NCI-H82 (cell line): ENCODE measurements at regions not wholly inside any gene's neighbourhood (a gene's known extent, or its start where the extent isn't known, plus 50 kb on each side); places are given as distances from the start of the nearest gene placed in this dataset.

Source experiments
- DNase-seq: peaks from one replicate; lab custom pipeline; 2025; lab: John Stamatoyannopoulos, UW

DNA sequence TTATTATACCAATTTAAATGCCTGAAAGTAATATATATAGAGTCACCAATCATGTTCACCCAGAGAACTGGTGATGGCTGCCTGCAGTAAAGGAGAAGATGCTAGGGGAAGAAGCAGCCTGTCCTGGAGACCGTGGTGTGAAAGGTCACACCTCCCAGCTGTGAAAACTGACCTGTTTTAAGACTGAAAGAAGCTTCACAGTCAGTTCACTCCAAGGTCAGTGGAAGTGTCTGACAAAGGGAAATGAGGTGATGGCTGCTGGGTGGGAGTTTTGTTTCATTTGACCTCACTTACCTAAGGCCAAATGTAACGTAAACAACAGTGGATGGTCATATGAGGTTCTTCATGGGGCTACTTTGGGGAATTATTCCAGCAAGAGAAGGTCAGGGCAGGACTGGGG is 352.1 kb upstream of the GATB start:
- DNase-seq = no peak

DNA sequence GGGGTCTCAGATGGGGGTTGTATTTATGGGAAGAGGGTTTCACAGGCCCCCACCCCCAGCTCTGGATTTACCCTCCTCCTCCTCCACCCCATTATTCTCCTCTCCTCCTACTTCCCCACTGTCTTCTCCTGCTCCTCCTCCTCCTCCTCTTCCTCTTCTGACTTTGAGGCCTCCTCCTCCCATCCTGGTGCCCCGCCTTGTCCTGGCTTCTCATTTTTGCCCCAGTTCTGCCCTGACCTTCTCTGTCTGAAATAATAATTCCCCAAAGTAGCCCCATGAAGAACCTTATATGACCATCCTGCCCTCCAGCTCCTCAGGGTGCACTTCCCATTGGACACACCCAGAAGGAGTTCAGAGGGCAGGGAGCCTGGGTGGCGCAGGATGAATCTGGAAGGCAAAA is 351.4 kb upstream of the GATB start:
- no peak for DNase-seq

DNA sequence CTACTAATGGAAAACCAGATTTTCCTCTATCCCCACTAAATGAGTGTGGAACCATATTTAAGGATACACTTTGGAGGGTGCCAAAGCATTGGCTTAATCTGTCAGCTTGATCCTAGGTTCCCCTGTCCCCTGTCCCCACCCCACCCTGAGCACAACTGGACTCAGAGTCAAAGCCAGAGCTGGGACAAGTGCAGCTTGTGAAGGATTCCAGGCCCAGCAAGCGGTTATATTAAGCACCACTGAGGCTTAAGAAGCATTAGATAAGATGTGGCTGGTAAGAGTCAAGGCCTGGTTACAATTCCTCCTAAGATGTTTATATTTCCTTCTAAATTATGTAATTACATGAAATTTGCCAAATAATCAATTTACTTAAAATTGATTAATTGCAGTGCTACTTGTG is 350.0 kb upstream of the GATB start:
- DNase-seq = no peak

DNA sequence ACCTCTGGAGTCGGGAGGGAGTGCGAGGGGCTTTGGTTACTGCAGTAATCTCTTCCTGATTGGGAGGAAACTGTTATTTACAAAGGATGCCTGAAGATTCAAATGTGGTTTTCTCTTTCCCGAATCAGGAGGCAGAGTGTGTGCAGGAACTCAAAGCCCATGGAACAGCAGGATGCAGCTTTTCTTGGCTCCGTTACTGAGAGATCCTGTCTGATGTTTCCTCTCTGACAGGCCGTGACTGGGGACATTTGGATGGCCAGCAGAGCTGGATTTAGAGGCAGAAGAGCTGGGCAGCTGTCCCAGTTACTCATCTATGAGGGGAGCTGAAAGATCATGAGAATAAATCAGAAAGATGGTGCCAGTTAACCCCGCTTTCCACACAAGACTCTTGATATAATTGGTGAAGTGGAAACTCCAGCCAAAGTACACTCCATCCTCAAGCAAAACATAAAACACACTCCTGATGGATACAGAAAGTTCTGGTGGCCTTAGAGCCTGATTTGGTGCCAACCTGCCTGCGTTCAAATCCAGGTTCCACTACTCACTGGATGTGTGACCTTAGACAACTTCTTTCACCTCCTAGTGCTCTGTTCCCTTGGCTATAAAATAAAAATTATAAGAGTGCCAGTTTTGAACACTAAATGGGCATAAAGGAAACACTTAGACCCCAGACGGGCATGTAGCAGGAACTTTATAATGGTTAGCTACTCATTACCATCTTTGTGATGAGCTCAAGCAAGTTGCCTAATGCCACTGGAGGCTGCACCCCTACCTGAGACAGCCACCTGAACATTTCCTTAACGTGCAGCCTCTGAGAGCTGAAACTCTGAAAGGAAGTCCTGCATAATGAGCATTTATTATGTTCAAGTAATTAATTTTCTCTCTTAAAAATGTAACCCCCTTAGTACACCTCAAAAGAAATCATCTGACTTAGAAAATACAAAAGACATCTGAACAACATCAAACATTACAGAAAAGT is 349.0 kb upstream of the GATB start:
- no peak for DNase-seq

DNA sequence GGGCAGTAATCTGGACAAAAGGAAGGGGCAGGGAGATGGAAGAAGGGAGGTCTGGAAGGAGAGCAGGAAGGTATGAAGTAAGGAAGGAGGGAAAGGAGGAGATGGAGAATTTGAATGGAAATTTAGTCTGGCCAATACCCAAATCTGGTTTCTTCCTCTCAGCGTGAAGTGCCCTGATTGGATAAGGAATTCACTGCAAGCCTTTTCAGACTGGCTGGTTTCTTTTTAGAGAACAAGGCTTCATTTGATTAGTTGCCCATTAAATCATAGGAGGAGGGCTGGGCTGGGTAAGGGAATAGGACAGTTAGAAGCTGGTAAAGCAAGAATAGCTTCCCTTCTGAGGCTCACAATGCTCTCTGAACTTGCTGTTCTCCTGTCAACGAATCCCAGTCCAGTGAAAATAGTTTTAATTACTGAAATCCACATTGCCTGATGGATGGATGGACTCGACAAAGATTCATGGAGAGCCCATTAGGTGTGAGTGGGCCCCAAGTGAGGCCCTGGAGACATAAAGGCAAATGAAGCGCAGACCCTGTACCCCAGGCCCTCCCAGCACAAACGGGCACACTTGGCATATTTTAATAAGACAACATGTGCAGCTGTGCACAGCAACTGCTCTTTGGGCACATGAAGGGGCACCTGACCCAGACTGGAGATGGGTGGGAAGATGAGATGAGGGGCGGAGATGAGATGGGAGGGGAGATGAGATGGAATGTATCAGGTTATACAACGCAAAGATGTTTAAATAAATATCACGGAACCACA is 347.1 kb upstream of the GATB start:
- DNase-seq = no peak

DNA sequence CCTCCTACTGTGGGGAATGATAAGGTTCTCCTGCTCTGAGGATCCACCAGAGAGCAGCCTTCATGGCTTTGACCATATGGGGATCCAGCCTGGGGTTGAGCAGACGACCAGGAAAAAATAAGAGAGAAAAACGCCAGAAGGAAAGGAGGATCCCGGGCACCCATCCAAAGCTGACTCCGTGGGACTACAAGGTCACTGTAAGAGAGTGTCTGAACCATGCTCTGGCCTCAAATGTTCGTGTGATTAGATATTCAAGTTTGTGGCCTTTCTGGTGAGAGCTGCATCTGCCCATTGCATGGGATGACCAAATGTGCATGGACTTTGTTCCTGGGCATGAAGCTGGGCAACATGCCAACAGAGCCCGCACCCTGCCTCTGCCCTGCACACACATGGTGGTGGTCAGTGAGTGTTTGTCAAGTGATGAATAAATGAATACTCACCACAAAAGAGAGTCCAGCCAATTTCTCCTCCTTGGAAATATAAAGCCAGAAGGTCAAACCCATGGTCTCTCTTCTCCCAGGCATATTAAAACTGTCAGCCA is 346.0 kb upstream of the GATB start:
- DNase-seq = no peak

DNA sequence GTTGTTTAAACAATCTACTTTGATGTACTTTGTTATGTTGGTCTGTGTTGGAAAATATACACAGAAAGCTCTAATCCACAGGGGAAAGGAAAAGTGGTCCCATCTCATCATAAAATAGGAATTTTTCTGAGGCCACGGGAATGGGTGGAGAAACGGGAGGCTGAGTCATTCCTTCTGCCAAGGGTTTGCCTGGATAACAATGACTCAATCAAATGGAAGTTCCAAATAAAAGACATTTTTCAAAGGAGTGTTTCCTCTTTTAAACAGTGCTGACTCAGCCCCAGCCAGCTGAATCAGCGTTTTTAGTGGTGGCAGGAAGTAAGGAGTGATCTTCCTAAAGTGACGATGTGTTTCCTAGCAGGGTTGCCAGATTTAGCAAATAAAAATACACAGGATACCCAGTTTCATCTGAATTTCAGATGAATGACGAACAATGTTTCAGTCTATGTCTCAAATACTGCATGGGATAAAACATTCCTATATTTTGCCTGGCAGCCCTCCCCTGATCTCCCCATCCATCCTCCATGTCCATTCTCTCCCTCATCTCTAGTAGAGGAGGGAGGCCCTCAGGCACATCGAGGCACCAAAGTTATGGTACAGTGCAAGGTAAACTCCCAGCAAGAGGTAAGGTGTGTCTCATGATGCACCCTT is 345.4 kb upstream of the GATB start:
- DNase-seq = no peak

DNA sequence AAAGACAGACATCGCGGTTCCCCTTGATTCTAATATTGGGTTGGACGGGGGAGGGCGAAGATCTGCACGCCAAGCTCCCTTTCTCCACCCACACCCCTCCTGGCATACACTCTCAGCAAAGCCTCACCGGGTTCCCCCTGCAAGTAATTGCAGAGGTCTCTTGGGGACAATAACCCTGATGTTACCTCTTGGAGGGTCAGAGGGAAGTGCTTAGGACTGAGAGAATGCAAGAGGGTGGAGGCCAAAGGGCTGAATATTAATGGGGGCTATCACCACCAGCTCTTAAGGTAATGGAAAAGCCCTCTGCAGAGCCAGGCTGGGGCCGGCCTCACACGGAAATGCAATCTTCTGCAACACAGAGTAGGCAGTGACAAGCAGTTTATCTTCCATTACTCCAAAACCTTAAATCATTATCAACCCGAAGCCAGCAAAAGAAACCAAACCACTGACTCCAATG is 344.1 kb upstream of the GATB start:
- peak; percentile 54 for DNase-seq

DNA sequence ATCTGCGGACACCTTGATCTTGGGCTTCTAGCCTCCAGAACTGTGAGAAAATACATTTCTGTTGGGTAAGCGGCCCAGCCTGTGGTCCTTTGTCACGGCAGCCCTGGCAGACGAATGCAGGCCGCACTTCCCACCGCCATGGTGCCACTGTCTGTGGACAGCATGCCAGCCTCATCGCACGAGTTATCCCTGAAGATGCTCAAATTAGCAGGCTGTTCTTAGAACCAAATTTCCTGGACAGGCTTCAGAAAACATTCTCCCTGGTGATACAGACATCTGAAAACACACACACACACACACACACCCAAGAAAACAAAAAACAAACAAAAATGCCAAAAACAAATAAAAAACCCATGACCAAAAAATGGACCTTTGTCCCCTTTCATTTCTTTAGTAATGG is 343.5 kb upstream of the GATB start:
- DNase-seq = no peak

DNA sequence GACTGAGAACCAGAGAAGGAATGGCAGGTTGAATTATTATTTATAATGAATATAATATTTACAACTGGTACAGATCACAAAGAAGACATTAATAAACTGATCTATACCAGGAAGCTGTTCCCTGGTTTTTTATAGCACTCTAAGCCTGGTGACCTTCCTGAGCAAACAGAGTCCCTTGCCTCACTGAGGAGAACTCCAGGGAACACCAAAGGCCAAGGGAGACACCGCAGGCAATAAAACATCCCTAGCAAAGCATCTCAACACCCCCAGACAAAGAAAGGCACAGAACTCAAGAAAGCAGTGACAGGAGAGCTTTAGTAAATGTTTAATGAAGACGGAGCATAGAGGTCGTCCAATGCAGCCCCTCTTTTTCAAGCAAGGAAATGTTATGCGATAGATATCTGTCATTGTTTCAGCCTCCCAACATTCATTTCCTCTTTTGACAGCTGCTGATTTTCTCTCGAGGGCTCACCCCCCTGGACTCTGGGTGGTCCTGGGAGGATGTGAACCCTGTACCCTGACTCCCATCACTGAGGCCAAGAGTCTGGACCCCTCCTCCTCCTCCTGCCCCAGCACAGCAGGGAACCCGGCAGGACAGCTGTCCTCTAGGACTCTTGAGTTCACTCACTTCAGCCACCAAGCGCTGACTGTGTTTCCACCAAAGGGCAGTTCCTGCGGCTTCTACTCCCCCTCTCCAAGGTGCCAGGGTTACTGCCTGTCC is 342.5 kb upstream of the GATB start:
- DNase-seq = no peak

DNA sequence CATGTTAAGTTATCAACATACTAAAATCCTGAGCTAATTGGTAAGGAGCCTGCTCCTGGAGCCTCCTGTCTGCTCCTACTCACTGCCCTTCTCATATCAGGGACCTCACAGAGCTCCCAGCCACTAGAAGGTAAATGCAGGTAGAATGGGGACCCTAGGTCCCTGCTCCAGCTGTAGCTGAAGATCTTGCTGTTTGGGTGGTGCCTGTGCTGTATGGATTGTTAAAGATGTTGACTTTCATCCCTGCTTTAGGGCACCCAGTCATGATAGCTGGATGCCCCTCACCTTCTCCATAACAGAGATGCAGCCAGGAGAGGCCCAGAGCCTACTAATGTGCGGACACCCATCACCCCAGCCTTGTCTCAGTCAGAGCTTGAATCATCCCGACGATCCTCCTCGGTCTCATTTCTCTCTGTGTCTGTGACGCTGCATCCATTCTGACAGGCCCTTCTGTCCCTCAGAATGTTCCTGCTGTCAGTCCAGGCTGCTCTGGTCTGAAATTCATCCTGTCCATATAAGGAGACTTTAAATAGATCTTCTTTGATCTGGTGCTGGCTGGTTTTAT is 341.7 kb upstream of the GATB start:
- peak; percentile 1 for DNase-seq

DNA sequence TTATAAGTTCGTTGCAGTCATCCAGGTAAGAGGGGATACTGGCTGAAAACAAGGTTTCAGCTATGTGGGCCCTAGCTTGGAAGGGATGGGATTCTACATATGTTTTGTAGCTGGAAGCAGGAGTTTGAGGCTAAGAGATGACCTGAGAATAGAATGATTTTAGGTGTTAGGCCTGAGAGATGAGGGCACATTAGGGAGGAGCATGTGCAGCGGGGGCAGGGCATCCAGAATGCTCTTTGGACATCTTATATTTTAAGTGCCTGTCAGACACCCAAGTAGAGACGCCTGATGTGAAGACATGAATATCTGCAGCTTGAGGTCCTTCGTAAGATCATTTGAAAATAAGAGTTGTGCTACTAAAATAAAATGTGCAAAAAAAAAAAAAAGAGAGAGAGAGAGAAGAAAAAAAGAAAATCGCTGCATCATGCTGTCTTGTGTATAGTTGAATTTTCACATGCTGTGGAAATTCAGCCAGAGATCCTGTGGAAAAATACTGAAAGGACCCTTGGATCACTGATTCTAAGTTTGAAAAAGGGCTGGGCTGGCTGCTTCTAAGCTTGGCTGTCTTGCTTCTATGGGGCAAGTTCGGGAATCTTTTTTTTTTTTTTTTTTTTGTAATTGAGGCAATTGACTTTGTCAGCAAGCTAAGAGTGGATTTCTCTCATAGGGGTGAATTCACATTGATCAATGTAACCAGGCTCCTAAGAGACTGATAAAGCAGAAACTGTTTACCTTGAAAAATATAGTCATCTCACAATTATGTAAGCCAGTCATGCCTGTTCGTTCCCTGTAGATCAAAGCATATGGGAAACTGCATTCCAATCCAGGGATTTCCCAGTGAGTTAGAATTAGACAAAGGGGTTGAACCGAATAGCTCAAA is 341.0 kb upstream of the GATB start:
- DNase-seq = no peak

DNA sequence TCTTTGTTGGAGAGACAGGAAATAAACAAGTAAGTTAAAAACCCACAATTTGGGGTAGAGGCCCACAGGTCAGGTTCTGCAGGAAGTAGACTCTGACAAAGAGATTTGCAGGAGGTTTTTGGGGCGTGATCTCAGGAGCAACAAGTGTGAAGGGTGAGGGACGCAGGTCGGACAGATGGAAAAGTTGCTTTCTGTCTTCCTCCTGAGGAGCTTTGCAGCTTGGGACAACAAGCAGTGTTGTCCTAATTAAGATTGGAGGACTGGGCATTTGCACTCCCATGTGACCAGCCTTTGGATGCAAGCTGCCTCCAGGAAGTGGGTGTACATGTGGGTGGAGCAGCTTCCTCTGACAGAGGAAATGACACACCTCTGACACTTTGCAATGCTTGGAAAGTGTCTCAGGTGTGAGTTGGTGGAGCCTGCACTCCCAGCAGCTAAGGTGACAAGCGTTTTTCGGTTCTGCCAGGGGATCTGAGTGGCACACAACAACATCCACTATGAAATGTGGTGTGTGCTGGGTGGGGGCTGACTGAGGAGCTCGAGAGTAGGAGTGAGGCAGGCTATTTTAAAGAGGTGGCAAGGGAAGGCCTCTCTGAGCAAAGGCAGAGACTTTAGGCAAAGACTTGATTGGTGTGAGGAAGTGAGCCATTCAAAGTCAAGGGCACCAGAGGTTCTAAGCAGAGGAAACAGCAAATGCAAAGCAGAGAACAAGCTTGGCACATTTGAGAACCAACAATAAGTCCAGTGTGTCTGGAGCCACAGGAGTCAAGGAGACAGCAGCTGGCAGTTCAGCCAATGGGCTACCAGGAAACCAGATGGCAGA is 339.8 kb upstream of the GATB start:
- DNase-seq = no peak

DNA sequence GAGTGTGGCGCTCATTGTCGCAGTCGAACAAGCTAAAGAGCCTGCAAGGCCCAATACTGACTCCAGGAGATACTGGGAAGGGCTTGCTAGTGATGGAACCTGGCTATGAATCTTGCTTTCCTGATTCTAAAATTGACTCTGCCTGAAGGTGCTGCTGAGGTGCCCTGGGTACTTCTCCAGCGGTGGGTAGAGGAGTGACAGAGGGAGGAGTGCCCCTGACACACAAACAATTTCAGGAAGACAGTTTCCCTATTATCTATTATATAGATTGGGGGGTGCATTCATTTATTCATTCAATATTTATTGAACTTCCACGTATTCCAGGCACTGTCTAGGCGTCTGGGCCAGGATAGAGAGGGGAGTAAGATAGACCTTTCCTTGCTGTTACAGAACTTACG is 339.2 kb upstream of the GATB start:
- DNase-seq = no peak

DNA sequence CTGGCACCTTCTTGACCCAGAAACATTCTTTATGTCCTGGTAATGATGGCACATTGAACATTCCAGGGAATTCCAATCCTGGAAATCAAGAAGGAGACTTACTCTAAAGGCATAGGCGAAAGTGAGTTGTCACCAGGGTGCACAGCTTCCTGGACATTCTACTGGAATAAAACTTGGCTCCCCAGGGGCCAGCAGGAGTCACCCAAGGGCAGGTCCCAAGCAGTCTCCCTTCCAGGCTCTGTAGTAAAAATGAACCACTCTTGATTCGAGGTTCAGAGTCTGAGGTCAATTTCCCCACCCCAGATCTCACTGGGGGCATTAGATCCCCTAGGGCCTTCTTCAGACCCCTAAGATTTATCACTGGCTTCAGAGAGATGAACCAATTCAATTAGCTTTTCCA is 338.7 kb upstream of the GATB start:
- no peak for DNase-seq

DNA sequence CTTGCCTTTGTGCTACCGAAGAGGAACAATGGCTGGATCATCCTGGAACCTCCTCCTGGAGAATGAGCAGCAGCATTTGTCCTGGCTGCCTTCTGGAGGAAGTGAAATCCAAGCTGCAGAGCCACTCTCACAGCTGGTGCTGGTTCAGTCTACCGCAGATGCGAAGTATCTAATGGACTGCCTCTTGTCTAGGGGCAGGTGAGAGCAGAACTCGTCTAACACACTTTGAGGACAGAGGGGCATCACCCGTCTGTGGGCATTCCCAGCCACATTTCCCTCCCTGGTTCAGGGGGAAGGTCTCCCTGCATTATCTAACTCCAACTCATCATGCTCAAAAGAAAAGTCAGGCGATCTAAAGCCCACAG is 338.2 kb upstream of the GATB start:
- DNase-seq = no peak

DNA sequence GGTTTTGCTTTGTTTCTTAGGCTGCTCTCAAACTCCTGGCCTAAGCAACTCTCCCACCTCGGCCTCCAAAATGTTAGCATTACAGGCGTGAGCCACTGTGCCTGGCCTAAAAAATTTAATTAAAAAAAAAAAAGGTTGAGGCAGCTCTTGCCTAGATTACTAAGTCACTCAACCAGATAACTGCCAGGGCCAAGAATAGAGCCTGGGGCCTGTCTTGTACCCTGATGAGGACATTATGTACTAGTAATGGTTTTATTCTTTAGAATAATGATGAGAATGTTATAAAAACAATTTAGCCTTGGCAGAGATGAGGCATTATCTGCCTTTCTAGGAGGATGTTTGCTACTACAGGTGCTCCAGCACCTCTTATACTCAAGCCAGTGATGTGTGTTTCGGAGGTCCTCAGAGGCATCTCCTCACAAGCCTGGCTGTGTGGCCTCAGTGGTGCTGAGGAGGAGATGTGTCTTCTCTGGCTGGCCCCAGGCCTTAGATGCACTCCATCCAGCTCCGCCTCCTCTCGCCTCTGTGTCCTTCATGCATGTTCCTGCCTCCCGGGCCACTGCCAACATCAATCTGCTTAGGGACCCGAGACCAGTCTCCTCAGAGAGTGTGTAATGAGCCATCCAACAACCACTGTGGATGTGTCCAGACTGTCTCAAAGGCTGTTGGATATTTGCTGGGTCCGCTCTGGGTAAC is 337.7 kb upstream of the GATB start:
- no peak for DNase-seq

DNA sequence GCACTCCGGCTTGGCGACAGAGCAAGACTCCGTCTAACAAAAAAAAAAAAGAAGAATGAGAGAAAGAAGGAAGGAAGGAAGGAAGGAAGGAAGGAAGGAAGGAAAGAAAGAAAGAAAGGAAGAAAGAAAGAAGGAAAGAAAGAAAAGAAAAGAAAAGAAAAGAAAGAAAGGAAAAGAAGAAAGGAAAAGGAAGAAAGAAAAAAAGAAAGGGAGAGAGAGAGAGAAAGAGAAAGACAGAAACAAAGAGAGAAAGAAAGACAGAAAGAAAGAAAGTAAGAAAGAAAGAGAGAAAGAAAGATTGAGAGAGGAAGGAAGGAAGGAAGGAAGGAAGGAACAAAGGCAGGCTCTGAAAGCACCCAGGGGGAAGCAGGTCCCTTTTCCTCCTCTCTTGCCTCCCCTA is 336.6 kb upstream of the GATB start:
- DNase-seq = no peak

DNA sequence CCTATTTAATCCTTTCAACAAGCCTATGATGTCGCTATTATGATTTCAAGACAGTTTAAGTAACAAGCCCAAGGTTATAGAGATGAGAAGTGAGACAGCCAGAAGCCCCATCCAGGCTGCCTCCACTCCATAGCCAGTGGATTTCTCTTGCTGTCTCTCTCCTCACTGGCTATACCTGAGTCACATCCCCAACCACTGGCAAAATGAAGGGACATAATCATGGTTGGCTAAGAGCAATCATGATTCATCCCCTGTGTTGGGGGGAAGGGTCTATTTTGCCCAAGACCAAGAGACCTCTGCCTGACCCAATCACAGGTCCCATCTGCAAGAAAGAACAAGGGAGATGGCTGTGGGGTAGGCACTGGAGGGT is 334.9 kb upstream of the GATB start:
- DNase-seq = no peak
